ENCODE measurements at regions not wholly inside any gene's neighbourhood (a gene's known extent, or its start where the extent isn't known, plus 50 kb on each side); places are given as distances from the start of the nearest gene placed in this dataset.
"Not testable (repeated sequence)": the region's sequence is repeated elsewhere in the genome, so short reads cannot be mapped to it uniquely, and the experiment has no call there.

- no peak for DNase-seq (ENCODE audit: low read depth in 3 of 3, low spot score in 2 of 3)
Observed at GRCh38 chr13:47892374-47892773, 108.7 kb downstream of the SUCLA2 start.

GRCh38 chr13:47890146-47890814 lies 110.8 kb downstream of the SUCLA2 start:
- DNase-seq (ENCODE audit: low read depth in 3 of 3, low spot score in 2 of 3) = no peak

- DNase-seq (ENCODE audit: low read depth in 3 of 3, low spot score in 2 of 3) = no peak
Observed at GRCh38 chr13:47886314-47886713, 114.8 kb downstream of the SUCLA2 start.

- no peak for DNase-seq (ENCODE audit: low read depth in 3 of 3, low spot score in 2 of 3)
Observed at GRCh38 chr13:47875201-47875600, 125.9 kb downstream of the SUCLA2 start.

- DNase-seq (ENCODE audit: low read depth in 3 of 3, low spot score in 2 of 3) = not testable (repeated sequence)
Observed at GRCh38 chr13:47873987-47874386, 127.1 kb downstream of the SUCLA2 start.

DNA sequence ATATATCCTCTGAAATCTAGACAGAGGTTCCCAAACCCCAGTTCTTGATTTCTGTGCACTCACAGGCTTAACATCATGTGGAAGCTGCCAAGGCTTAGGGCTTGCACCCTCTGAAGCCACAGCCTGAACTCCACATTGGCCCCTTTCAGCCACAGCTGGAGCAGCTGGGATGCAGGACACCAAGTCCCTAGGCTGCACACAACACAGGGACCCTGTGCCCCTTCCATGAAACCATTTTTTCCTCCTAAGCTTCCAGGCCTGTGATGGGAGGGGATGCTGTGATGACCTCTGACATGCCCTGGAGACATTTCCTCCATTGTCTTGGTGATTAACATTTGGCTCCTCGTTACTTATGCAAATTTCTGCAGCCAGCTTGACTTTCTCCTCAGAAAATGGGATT lies 127.8 kb downstream of the SUCLA2 start:
- not testable (repeated sequence) for DNase-seq (ENCODE audit: low read depth in 3 of 3, low spot score in 2 of 3)

DNA sequence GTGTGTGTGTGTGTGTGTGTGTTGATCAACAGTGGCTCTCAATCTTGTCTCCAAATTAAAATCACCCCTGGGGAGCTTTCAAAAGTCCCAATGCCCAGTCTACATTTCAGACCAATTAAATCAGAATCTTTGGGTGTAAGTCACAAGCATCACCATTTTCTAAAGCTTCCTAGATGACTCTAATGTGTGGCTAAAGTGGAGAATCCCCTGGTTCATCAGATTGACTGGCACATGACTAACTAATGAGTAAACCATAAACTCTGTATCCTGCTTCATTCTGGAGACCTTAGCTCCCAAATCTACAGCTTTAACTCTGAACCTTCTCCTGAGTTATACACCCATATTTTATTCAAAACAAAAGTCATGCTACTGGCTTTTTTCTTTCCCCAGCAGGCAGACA lies 131.3 kb downstream of the SUCLA2 start:
- DNase-seq (ENCODE audit: low read depth in 3 of 3, low spot score in 2 of 3) = no peak

- no peak for DNase-seq (ENCODE audit: low read depth in 3 of 3, low spot score in 2 of 3)
Observed at GRCh38 chr13:47865883-47866282, 135.2 kb downstream of the SUCLA2 start.

DNA sequence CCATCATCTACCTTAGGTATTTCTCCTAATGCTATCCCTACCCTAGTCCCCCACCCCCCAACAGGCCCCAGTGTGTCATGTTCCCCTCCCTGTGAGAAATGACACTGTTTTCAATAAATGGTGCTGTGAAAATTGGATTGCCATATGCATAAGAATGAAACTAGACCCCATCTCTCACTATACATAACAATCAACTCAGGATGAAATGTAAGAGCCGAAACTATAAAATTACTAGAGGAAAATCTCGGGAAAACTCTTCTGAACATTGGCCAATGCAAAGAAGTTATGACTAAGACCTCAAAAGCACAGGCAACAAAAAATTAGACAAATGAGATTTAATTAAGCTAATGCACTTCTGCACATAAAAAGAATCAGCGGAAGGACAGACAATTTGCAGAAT lies 138.2 kb downstream of the SUCLA2 start:
- no peak for DNase-seq (ENCODE audit: low read depth in 3 of 3, low spot score in 2 of 3)

DNA sequence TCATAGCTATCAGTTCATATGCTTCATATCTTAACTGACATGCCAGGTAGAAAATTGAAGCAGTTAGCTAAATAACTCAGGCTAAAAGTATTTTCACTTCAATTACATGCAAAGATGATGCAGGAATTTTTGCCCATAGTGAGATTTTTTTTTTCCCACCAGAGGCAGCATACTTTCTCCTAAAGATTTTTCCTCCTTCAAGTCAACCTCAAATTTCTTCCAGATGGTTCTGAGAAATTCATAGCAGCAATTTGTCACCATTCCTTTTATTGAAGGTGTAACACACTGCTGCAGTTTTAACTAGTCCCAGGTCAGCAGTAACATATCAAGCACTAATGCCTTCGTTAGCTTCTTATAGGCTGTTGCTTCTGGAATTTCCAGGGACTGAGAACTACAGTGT lies 141.9 kb downstream of the SUCLA2 start:
- DNase-seq (ENCODE audit: low read depth in 3 of 3, low spot score in 2 of 3) = no peak

DNA sequence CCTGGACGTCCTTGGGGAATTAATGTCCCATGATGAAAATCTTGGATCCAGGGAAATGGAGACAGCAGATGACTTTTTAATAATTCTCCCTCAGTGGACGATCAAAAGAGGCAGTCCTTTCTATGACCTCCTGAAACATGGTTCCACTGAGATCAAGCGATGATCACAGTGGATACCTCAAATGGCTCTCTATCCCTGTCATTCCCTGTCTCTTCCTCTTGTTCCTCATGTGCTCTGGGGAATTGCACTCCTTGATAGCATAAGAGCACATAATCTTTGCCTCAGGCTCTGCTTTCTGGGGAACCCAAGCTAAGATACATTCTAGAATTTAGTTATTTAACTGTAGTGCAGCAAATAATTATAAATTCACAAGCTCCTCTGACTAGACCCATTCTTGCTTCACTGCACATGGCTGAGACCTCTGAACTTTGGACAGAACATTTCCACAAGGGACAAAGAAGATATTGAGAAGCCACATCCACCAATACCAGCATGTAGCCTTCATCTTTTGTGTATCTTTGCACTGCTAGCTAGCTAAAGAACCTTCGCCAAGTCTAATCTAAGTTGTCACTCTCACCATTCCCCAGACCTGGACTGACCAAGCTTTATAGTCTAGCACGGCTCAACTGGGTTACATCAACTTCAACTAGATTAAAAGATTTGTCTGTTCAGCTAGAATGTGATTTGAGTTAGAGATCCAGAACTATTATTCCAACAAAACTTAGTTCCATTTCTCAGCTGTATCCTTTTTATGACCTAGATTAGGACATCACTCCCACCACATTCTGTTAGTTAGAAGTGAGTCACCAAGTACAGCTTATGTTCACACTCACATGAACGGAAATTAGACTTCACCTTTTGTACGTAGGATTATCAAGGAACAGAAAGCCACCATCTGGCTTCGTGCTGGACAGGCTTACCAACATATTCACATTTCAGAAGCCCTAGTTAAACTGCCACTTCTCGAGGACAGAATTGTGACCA lies 142.7 kb downstream of the SUCLA2 start:
- DNase-seq (ENCODE audit: low read depth in 3 of 3, low spot score in 2 of 3) = no peak

GRCh38 chr13:47853236-47853635 lies 147.8 kb downstream of the SUCLA2 start:
- no peak for DNase-seq (ENCODE audit: low read depth in 3 of 3, low spot score in 2 of 3)

DNA sequence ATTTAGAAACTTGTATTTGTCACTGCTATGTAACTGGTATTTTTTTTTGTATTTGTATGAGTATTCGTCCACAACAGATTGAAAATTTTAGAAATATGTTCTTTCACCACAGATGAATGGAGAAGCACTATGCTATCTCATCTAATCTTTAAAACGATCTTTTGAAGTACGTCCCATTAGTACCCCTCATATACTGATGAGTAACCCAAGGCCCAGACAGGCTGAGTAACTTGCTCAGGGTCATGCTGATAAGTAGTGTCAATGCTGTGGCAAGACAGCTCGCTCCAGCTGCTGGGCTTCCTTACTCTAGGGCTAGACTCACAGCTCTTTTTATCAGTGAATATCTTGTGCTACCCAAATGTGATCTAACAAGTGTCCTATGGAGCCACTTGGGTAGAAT lies 154.2 kb downstream of the SUCLA2 start:
- no peak for DNase-seq (ENCODE audit: low read depth in 3 of 3, low spot score in 2 of 3)

GRCh38 chr13:47845981-47846380 lies 155.1 kb downstream of the SUCLA2 start:
- no peak for DNase-seq (ENCODE audit: low read depth in 3 of 3, low spot score in 2 of 3)

DNA sequence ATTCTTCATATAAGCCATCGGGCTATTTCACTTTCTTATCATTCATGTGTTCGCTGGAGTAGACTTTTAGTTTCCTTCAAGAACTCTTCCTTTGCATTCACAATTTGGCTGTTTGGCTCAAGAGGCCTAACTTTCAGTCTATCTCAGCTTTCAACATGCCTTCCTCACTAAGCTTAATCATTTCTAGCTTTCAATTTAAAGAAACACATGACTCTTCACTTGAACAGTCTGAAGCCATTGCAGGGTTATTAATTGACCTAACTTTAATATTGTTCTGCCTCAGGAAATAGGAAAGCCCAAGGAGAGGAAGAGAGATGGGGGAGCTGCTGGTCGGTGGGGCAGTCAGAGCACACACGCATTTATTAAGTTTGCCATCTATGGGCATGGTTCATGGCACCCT lies 158.1 kb downstream of the SUCLA2 start:
- peak in 1 of 3 donors; percentile 24 for DNase-seq (ENCODE audit: low read depth in 3 of 3, low spot score in 2 of 3)

DNA sequence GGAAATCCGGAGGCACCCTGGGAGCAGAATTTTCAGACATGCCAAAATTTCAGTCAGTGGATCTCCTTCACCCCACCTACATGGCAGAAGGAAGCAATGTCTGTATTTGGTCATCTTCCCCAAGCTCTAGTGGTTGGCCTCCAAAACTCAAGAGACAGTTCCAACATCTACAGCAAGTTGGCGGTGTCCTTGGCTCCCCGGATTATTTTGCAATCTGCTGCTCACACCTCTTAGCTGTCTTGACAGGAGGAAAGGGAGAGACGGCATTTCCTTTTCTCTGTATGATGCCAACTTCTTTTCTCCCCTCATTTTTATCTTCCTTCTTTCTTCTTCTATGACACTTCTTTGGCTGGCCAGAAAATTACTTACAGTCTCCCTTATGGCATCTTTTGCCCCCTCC lies 159.9 kb downstream of the SUCLA2 start:
- DNase-seq (ENCODE audit: low read depth in 3 of 3, low spot score in 2 of 3) = no peak

DNA sequence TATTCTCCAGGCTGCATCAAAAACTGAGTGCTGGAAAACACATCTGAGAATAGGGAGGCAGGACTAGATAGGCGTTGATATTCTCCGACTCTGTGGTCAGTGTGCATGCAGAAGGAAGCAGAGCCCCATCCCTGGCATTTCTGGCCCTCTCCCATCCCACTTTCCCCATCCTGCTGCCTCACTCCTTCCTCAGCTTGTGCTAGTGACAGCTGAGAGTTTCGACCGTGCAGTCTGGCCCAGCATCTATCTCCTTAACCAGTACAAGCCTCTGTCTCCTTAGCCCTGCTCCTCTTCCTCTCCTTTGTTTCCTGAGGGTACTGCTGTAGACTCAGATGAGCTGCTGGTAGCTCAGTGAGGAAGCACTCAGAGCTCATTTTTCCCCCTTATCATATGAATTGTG lies 163.2 kb downstream of the SUCLA2 start:
- no peak for DNase-seq (ENCODE audit: low read depth in 3 of 3, low spot score in 2 of 3)

- DNase-seq (ENCODE audit: low read depth in 3 of 3, low spot score in 2 of 3) = no peak
Observed at GRCh38 chr13:47837104-47837880, 163.8 kb downstream of the SUCLA2 start.

DNA sequence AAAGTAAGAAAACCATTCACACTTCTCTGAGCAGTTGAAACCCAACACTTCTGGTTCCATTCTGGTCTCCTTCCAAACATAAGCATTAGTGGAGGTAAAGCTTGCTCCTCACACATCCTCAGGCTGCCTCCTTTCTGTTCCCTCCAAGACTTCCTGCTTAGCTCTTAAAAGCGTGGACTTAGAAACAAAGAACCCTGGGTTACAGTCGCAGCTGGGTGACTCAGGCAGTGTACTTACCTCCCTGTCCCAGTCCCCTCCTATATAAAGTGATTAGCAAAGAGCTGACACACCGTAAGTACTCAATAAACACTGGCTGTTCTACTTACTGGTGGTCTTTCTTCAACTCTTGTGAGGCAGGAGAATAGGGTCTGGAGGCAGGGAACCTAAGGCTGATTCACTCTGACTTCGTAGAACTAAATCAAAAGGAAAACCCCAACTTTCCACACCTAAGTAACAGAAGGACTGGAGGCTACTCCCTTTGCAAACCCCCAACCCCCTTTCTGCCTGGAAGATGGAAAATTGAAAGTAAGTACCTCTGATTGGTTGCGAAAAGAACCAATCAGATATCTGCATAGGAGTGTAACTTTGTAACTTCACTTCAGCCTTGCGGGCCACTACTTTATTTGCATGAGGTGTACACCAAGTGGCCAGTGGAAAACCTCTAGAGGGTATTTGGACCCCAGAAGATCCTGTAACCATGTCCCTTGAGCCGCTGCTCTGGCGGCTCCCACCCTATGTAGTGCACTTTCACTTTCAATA lies 165.4 kb downstream of the SUCLA2 start:
- DNase-seq (ENCODE audit: low read depth in 3 of 3, low spot score in 2 of 3) = no peak

GRCh38 chr13:47832458-47832972 lies 168.6 kb downstream of the SUCLA2 start:
- no peak for DNase-seq (ENCODE audit: low read depth in 3 of 3, low spot score in 2 of 3)
